ENCODE measurements at regions not wholly inside any gene's neighbourhood (a gene's known extent, or its start where the extent isn't known, plus 50 kb on each side); places are given as distances from the start of the nearest gene placed in this dataset.
"Not testable (repeated sequence)": the region's sequence is repeated elsewhere in the genome, so short reads cannot be mapped to it uniquely, and the experiment has no call there.

DNA sequence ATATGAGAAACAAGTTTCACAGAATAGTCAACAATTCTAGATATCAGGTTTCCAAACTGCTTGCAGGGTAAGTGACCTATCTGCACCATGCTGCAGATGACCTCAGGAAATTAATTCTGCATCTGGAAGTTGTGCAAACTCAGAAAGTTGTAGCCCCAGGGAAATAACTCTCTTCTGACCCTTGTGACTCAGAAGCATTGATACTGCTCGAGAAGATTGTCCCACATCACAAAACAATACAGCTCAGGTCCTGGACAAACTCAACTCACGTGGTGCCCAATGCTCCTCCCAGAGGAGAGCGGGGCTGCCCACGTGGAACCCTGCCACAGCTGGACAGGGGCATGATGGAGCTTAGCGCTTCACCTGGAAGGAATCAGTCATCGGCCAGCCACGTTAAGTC lies 221.9 kb upstream of the LRRC61 start:
- peak in 2 of 8 experiments; percentile 49 to 92 for ATAC-seq (replicated peaks in 6 of 8)
- H3K4me3 ChIP-seq; H3K4me1 ChIP-seq (replicated peaks in 1 of 2); H3K27ac ChIP-seq; in situ Hi-C loops (cut with MboI; ENCODE audit: low pct_unique_long_range_greater_than_20kb in 2 of 9, low sequenced_read_pairs in 9 of 9, unreplicated experiment in 9 of 9): not testable (repeated sequence)
- 83% methylated on average over 1 of the region's 7 CpGs; no CpG with 5 or more reads in 9 of the 10 experiments for WGBS, 10 experiments

- H3K4me3 ChIP-seq; H3K4me1 ChIP-seq (replicated peaks in 1 of 2); in situ Hi-C loops (cut with MboI; ENCODE audit: low pct_unique_long_range_greater_than_20kb in 2 of 9, low sequenced_read_pairs in 9 of 9, unreplicated experiment in 9 of 9); ATAC-seq (replicated peaks in 6 of 8); H3K27ac ChIP-seq: not testable (repeated sequence)
- WGBS, 10 experiments = 0 to 80% (median 30%) methylated on average over 1 of the region's 1 CpG; no CpG with 5 or more reads in 6 of the 10 experiments
These were observed 215.9 kb upstream of the LRRC61 start for GRCh38 chr7:150107283-150107682.

DNA sequence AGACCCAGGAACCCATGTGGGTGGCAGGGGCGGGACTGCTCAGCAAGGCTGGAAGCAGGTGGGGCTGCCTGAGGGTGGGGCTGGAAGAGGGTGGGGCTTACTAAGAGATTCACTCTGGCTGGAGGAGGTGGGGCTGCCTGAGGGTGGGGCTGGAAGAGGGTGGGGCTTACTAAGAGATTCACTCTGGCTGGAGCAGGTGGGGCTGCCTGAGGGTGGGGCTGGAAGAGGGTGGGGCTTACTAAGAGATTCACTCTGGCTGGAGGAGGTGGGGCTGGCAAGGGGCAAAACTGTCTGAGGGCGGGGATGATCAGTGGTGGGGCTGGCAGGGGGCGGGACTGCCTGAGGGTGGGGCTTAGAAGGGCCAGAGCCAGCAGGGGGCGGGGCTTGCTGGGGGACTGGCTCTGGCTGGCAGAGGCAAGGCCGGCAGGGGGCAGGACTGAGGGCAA lies 212.8 kb upstream of the LRRC61 start:
- H3K4me3 ChIP-seq; H3K27ac ChIP-seq; H3K4me1 ChIP-seq (replicated peaks in 1 of 2); in situ Hi-C loops (cut with MboI; ENCODE audit: low pct_unique_long_range_greater_than_20kb in 2 of 9, low sequenced_read_pairs in 9 of 9, unreplicated experiment in 9 of 9): not testable (repeated sequence)
- no CpG with 5 or more reads among the region's 5 CpGs for WGBS, 10 experiments
- peak; percentile 72 to 88 (median 80) for ATAC-seq (replicated peaks in 6 of 8)

DNA sequence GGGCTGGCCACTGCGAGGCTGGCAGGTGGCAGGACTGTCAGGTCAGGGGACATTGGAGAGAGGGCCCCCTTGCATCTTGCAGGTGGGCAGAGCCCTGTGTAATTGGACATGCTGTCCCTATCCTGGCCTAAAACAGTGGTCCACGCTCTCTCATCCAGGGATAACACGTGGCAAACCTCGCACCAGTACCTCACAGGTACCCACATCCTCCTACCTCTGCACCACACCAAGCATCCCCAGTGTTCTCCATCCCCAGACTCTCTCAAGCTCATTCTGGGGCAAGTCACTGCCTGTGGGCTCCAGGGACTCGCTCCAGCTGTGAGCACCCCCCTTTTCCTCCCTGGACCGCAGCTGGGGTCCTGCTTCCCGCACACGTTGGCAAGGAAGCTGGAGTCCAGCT lies 212.3 kb upstream of the LRRC61 start:
- peak in 1 of 8 experiments; percentile 19 for ATAC-seq (replicated peaks in 6 of 8)
- in situ Hi-C loops (cut with MboI; ENCODE audit: low pct_unique_long_range_greater_than_20kb in 2 of 9, low sequenced_read_pairs in 9 of 9, unreplicated experiment in 9 of 9); H3K27ac ChIP-seq; H3K4me3 ChIP-seq; H3K4me1 ChIP-seq (replicated peaks in 1 of 2): not testable (repeated sequence)
- WGBS, 10 experiments = no CpG with 5 or more reads among the region's 8 CpGs

DNA sequence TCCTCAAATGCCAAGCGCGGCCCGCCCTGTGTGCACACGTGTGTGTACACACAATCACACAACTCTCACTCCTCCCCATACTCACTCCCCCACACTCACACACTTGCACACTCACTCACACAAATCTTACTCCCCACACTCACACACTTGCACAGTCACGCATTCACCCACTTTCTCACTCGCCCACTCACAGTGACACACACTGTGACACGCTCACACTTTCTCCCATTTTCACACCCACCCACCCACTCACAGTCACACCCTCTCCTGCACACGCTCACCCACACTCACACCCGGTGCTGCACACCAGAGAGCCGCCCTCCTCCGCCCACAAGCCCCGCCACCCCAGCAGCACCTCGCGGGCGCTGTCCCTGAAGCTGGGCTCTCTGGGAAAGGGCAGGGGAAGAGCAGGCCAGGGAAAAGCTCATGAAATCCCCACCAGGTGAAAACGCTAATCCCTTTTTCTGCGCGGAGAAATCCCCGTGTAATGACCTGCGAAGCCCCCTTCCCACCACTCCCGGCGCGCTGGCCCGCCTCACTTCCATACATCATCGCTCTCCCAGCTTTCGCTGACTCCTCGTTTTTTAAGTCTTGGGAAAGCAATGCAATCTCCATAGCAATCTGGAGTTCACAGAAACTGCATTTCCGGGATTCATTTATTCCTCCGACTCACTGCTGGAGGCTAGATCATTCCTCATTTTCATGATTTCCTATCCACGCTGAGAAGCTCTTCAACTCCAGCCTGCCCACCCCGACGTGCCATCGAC lies 211.6 kb upstream of the LRRC61 start:
- H3K4me1 ChIP-seq (replicated peaks in 1 of 2); H3K4me3 ChIP-seq; H3K27ac ChIP-seq; in situ Hi-C loops (cut with MboI; ENCODE audit: low pct_unique_long_range_greater_than_20kb in 2 of 9, low sequenced_read_pairs in 9 of 9, unreplicated experiment in 9 of 9): not testable (repeated sequence)
- peak in 3 of 8 experiments; percentile 25 to 57 (median 54) for ATAC-seq (replicated peaks in 6 of 8)
- WGBS, 10 experiments = 0% methylated on average over 1 of the region's 33 CpGs; no CpG with 5 or more reads in 9 of the 10 experiments

GRCh38 chr7:150113301-150113700 lies 209.9 kb upstream of the LRRC61 start:
- in situ Hi-C loops (cut with MboI; ENCODE audit: low pct_unique_long_range_greater_than_20kb in 2 of 9, low sequenced_read_pairs in 9 of 9, unreplicated experiment in 9 of 9); H3K27ac ChIP-seq; H3K4me1 ChIP-seq (replicated peaks in 1 of 2); H3K4me3 ChIP-seq: not testable (repeated sequence)
- peak in 1 of 8 experiments; percentile 23 for ATAC-seq (replicated peaks in 6 of 8)
- 0% methylated on average over 1 of the region's 2 CpGs; no CpG with 5 or more reads in 8 of the 10 experiments for WGBS, 10 experiments

GRCh38 chr7:150114591-150114990 lies 208.6 kb upstream of the LRRC61 start:
- in situ Hi-C loops (cut with MboI; ENCODE audit: low pct_unique_long_range_greater_than_20kb in 2 of 9, low sequenced_read_pairs in 9 of 9, unreplicated experiment in 9 of 9); H3K27ac ChIP-seq; H3K4me1 ChIP-seq (replicated peaks in 1 of 2); H3K4me3 ChIP-seq; ATAC-seq (replicated peaks in 6 of 8): not testable (repeated sequence)
- WGBS, 10 experiments = 0 to 100% (median 93%) methylated on average over 2 of the region's 3 CpGs; no CpG with 5 or more reads in 5 of the 10 experiments

DNA sequence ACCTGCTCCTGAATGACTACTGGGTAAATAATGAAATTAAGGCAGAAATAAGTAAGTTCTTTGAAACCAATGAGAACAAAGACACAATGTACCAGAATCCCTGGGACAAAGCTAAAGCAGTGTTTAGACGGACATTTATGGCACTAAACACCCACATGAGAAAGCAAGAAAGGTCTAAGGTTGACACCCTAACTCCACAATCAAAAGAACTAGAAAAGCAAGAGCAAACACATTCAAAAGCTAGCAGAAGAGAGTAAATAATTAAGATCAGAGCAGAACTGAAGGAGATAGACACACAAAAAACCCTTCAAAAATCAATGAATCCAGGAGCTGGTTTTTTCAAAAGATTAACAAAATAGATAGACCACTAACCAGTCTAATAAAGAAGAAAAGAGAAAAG lies 203.2 kb upstream of the LRRC61 start:
- H3K4me1 ChIP-seq (replicated peaks in 1 of 2); in situ Hi-C loops (cut with MboI; ENCODE audit: low pct_unique_long_range_greater_than_20kb in 2 of 9, low sequenced_read_pairs in 9 of 9, unreplicated experiment in 9 of 9); ATAC-seq (replicated peaks in 6 of 8); H3K4me3 ChIP-seq; H3K27ac ChIP-seq: not testable (repeated sequence)
- 0 to 70% (median 0%) methylated on average over 1 of the region's 1 CpG; no CpG with 5 or more reads in 7 of the 10 experiments for WGBS, 10 experiments

GRCh38 chr7:150125831-150126230 lies 197.3 kb upstream of the LRRC61 start:
- 0 to 100% (median 32%) methylated on average over 1 to 3 of the region's 8 CpGs; no CpG with 5 or more reads in 4 of the 10 experiments for WGBS, 10 experiments
- H3K4me3 ChIP-seq; H3K4me1 ChIP-seq (replicated peaks in 1 of 2); in situ Hi-C loops (cut with MboI; ENCODE audit: low pct_unique_long_range_greater_than_20kb in 2 of 9, low sequenced_read_pairs in 9 of 9, unreplicated experiment in 9 of 9); H3K27ac ChIP-seq: not testable (repeated sequence)
- peak in 4 of 8 experiments; percentile 13 to 72 (median 30) for ATAC-seq (replicated peaks in 6 of 8)

DNA sequence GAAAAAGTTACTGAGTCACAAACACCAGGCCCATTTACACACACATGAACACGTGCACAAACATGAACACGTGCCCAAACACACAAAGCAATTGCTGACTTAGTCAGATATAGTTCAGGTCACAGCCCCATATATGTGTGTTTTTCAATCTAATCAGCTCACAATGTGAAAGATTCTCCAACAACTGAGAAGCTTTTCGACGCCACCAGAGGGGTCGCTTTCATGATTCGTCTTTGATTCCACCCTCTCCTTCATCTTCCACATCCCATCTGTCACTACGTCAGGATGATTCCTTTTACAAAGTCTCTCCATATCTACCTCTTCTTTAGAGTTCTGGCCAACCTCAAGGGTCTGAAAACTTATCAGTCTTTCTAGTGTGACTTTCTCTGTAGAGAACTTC lies 188.7 kb upstream of the LRRC61 start:
- in situ Hi-C loops (cut with MboI; ENCODE audit: low pct_unique_long_range_greater_than_20kb in 2 of 9, low sequenced_read_pairs in 9 of 9, unreplicated experiment in 9 of 9); H3K4me3 ChIP-seq; H3K27ac ChIP-seq; H3K4me1 ChIP-seq (replicated peaks in 1 of 2); ATAC-seq (replicated peaks in 6 of 8): not testable (repeated sequence)
- 0 to 100% (median 80%) methylated on average over 1 to 6 of the region's 7 CpGs; no CpG with 5 or more reads in 5 of the 10 experiments for WGBS, 10 experiments

GRCh38 chr7:150135620-150136190 lies 187.4 kb upstream of the LRRC61 start:
- ATAC-seq (replicated peaks in 6 of 8); in situ Hi-C loops (cut with MboI; ENCODE audit: low pct_unique_long_range_greater_than_20kb in 2 of 9, low sequenced_read_pairs in 9 of 9, unreplicated experiment in 9 of 9): not testable (repeated sequence)

DNA sequence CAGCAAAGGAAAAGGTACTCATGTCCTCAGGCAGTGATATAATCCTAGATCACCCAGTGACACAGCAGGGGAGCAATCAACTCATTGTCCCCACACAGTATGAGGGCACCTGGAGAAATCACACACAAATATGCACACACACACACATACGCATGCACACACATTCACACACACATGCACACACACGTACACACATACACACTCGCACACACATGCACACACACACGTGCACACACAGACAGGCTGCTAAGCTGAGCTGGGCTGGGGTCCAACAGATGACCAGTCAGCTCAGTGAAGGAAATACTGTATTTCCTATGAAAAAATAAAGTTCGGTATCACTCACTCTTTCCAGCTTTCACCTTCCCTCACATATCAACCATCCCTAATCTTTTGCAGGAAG lies 183.3 kb upstream of the LRRC61 start:
- in situ Hi-C loops (cut with MboI; ENCODE audit: low pct_unique_long_range_greater_than_20kb in 2 of 9, low sequenced_read_pairs in 9 of 9, unreplicated experiment in 9 of 9); H3K27ac ChIP-seq; ATAC-seq (replicated peaks in 6 of 8); H3K4me1 ChIP-seq (replicated peaks in 1 of 2); H3K4me3 ChIP-seq: not testable (repeated sequence)
- WGBS, 10 experiments = no CpG with 5 or more reads among the region's 5 CpGs

More at GRCh38 chr7:150135620-150136190, 187.4 kb upstream of the LRRC61 start:
- not testable (repeated sequence) for H3K4me1 ChIP-seq (replicated peaks in 1 of 2); H3K4me3 ChIP-seq; H3K27ac ChIP-seq
- 0 to 89% (median 60%) methylated on average over 1 to 8 of the region's 8 CpGs for WGBS, 10 experiments

GRCh38 chr7:150141525-150142345 lies 181.4 kb upstream of the LRRC61 start:
- H3K4me1 ChIP-seq (replicated peaks in 1 of 2); in situ Hi-C loops (cut with MboI; ENCODE audit: low pct_unique_long_range_greater_than_20kb in 2 of 9, low sequenced_read_pairs in 9 of 9, unreplicated experiment in 9 of 9); H3K27ac ChIP-seq; ATAC-seq (replicated peaks in 6 of 8); H3K4me3 ChIP-seq: not testable (repeated sequence)
- WGBS, 10 experiments = 0% methylated on average over 1 of the region's 13 CpGs; no CpG with 5 or more reads in 9 of the 10 experiments
